Cardiac muscle cell (in vitro differentiated cells and primary cell): ENCODE measurements at regions not wholly inside any gene's neighbourhood (a gene's known extent, or its start where the extent isn't known, plus 50 kb on each side); places are given as distances from the start of the nearest gene placed in this dataset.

Experiments
- DNase-seq, 2 donors: peaks; one replicate each; pipeline versions ENCODE4 v3.0.0 to v3.0.0-alpha.2; 2010 to 2017; ENCODE audit warnings: low read depth in 1 of 2, low spot score in 1 of 2
- H3K27ac ChIP-seq: fragments of 200-600 bp; sonication (generic); 2 replicates; pipeline ENCODE4 v1.5.1; 2016
- H3K27me3 ChIP-seq: fragments of 200-600 bp; sonication (generic); 2 replicates; pipeline ENCODE4 v1.6.0; 2016; ENCODE audit warnings: control low read depth
- H3K36me3 ChIP-seq: fragments of 200-600 bp; sonication (generic); 2 replicates; pipeline ENCODE4 v1.5.1; 2016; ENCODE audit warnings: control low read depth
- H3K4me1 ChIP-seq: fragments of 200-600 bp; sonication (generic); 2 replicates; pipeline ENCODE4 v1.8.1; 2017; ENCODE audit warnings: low read depth, mild to moderate bottlenecking, mixed run types
- H3K4me3 ChIP-seq: fragments of 200-600 bp; sonication (generic); 2 replicates; pipeline ENCODE4 v1.5.1; 2016; ENCODE audit warnings: mild to moderate bottlenecking
- H3K9me3 ChIP-seq: fragments of 200-600 bp; sonication (generic); 2 replicates; pipeline ENCODE4 v1.5.1; 2017; ENCODE audit warnings: low read depth, mild to moderate bottlenecking, control low read depth
- CTCF ChIP-seq: IDR thresholded peaks from 2 replicates; pipeline ENCODE4 v1.5.1; 2012; ENCODE audit warnings: low read depth, mild to moderate bottlenecking, low read length

- Histone ChIP-seq H3K4me1 (no peaks in the 10 kb centered on the region), H3K4me3 (no peak overlapping the region), H3K9me3 (no peaks in the 10 kb centered on the region), H3K27me3 (no peaks in the 10 kb centered on the region), H3K27ac (no peak overlapping the region), H3K36me3 (no peaks in the 10 kb centered on the region)
- DNase-seq = no peak
- TF ChIP-seq CTCF = no peak
Measured at GRCh38 chr18:33814546-33814945, 236.5 kb downstream of the ASXL3 start.

GRCh38 chr18:33812186-33812585 lies 234.2 kb downstream of the ASXL3 start:
- Histone ChIP-seq H3K36me3 (no peaks in the 10 kb centered on the region), H3K4me1 (no peaks in the 10 kb centered on the region), H3K27ac (no peak overlapping the region), H3K9me3 (no peaks in the 10 kb centered on the region), H3K27me3 (no peaks in the 10 kb centered on the region), H3K4me3 (no peak overlapping the region)
- no peak for DNase-seq
- TF ChIP-seq CTCF = no peak

- DNase-seq = no peak
- Histone ChIP-seq H3K27me3 (no peaks in the 10 kb centered on the region), H3K27ac (no peak overlapping the region), H3K4me3 (no peak overlapping the region), H3K9me3 (no peaks in the 10 kb centered on the region), H3K36me3 (no peaks in the 10 kb centered on the region), H3K4me1 (no peaks in the 10 kb centered on the region)
- TF ChIP-seq CTCF = no peak
Measured at GRCh38 chr18:33805592-33805991, 227.6 kb downstream of the ASXL3 start.

- no peak for TF ChIP-seq CTCF
- no peaks in the 10 kb centered on the region for H3K27me3 ChIP-seq
- DNase-seq = peak; percentile 27 to 51
- no peaks in the 10 kb centered on the region for H3K9me3 ChIP-seq
- no peaks in the 10 kb centered on the region for H3K36me3 ChIP-seq
- H3K27ac ChIP-seq = no peak overlapping the region
- H3K4me3 ChIP-seq = no peak overlapping the region
- H3K4me1 ChIP-seq = no peaks in the 10 kb centered on the region
Measured at GRCh38 chr18:33804258-33804657, 226.2 kb downstream of the ASXL3 start.

- no peak for TF ChIP-seq CTCF
- no peak for DNase-seq
- no peaks in the 10 kb centered on the region for H3K36me3 ChIP-seq
- H3K27me3 ChIP-seq = no peaks in the 10 kb centered on the region
- no peak overlapping the region for H3K27ac ChIP-seq
- H3K4me3 ChIP-seq = no peak overlapping the region
- H3K4me1 ChIP-seq = no peaks in the 10 kb centered on the region
- no peaks in the 10 kb centered on the region for H3K9me3 ChIP-seq
Measured at GRCh38 chr18:33803636-33804035, 225.6 kb downstream of the ASXL3 start.

- no peak for TF ChIP-seq CTCF
- DNase-seq = no peak
- Histone ChIP-seq H3K27ac (no peak overlapping the region), H3K36me3 (no peaks in the 10 kb centered on the region), H3K9me3 (no peaks in the 10 kb centered on the region), H3K4me3 (no peak overlapping the region), H3K27me3 (no peaks in the 10 kb centered on the region), H3K4me1 (no peaks in the 10 kb centered on the region)
Measured at GRCh38 chr18:33802955-33803354, 224.9 kb downstream of the ASXL3 start.
